Stimulated activated CD4-positive, alpha-beta T cell treated with anti-CD3 and anti-CD28 coated beads, Interleukin-2, amount 100 ng/mL, for 4 hours (primary cell): ENCODE measurements at regions not wholly inside any gene's neighbourhood (a gene's known extent, or its start where the extent isn't known, plus 50 kb on each side); places are given as distances from the start of the nearest gene placed in this dataset.
"Not testable (repeated sequence)": the region's sequence is repeated elsewhere in the genome, so short reads cannot be mapped to it uniquely, and the experiment has no call there.

ENCODE experiments used
- DNase-seq: peaks from one replicate; pipeline ENCODE4 v3.0.0-alpha.2; 2020; ENCODE audit warnings: low read depth

GRCh38 chr20:58040447-58041290, 187.8 kb downstream of the ANKRD60 start:
- DNase-seq, result no peak

- DNase-seq, result no peak
These were observed 189.0 kb downstream of the ANKRD60 start for GRCh38 chr20:58039274-58040092.

- DNase-seq, result no peak
These were observed 190.3 kb downstream of the ANKRD60 start for GRCh38 chr20:58038123-58038654.

- DNase-seq, result no peak
These were observed 190.8 kb downstream of the ANKRD60 start for GRCh38 chr20:58037631-58038030.

- DNase-seq, result no peak
These were observed 195.4 kb downstream of the ANKRD60 start for GRCh38 chr20:58033026-58033536.

- no peak for DNase-seq
These were observed 195.9 kb downstream of the ANKRD60 start for GRCh38 chr20:58032599-58032998.

- DNase-seq, result not testable (repeated sequence)
These were observed 197.1 kb downstream of the ANKRD60 start for GRCh38 chr20:58031350-58031749.

- DNase-seq, result no peak
These were observed 200.3 kb downstream of the ANKRD60 start for GRCh38 chr20:58028123-58028522.

GRCh38 chr20:58026361-58026760, 202.1 kb downstream of the ANKRD60 start:
- no peak for DNase-seq

GRCh38 chr20:58025233-58025632, 203.2 kb downstream of the ANKRD60 start:
- no peak for DNase-seq

- DNase-seq, result no peak
These were observed 204.2 kb downstream of the ANKRD60 start for GRCh38 chr20:58024241-58024721.

GRCh38 chr20:58023781-58024180, 204.7 kb downstream of the ANKRD60 start:
- DNase-seq, result no peak

GRCh38 chr20:58023346-58023745, 205.1 kb downstream of the ANKRD60 start:
- DNase-seq, result no peak

GRCh38 chr20:58022711-58023110, 205.7 kb downstream of the ANKRD60 start:
- no peak for DNase-seq

GRCh38 chr20:58021481-58021880, 207.0 kb downstream of the ANKRD60 start:
- no peak for DNase-seq

GRCh38 chr20:58020656-58021454, 207.6 kb downstream of the ANKRD60 start:
- DNase-seq, result no peak

GRCh38 chr20:58019850-58020625, 208.4 kb downstream of the ANKRD60 start:
- no peak for DNase-seq

GRCh38 chr20:58019027-58019849, 209.2 kb downstream of the ANKRD60 start:
- DNase-seq, result no peak

- DNase-seq, result no peak
These were observed 209.9 kb downstream of the ANKRD60 start for GRCh38 chr20:58018590-58018989.

GRCh38 chr20:58017970-58018530, 210.4 kb downstream of the ANKRD60 start:
- DNase-seq, result no peak
